ENCODE measurements at regions not wholly inside any gene's neighbourhood (a gene's known extent, or its start where the extent isn't known, plus 50 kb on each side); places are given as distances from the start of the nearest gene placed in this dataset.
"Not testable (repeated sequence)": the region's sequence is repeated elsewhere in the genome, so short reads cannot be mapped to it uniquely, and the experiment has no call there.

DNA sequence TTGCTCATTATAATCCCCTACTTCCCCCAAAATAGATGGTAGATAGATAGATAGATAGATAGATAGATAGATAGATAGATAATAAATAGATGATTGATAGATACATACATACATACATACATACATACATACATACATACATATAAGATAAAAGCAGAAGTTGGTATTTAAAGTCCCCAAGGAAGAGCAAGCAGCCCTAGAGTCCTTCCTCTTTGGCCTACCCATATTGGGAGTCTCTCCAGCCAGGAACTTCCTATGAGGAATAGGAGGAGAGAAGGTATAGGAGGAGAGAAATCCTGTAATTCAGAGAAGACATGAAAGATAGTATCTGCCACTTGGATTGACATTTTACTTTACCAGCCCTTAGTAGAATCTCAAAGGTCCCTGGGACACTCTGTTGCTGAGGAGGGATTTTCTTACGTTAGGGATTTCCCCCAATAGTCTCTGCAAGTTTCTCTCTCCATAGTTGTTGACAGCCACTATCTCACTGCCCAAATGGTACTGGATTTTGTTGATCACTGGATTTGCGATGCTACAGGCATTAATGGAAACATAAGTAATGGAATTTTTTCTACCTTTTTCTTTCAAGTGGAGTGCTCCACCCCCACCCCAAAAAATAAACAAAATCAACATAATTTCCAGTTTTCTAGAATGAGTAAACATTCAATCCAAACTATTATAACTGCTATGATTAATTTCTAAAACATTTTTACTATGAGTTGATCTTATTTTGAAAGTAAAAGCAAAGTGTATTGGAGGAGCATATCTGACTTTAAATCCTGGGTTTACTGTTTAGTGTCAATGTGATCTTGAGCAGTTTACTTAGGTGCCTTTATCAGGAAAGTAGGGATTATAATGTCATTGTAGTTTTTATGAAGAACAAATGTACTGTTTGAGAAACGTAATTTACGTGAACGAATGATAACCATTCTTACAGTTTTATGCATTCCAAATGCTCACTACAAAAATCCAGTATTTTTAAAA is 93.2 kb upstream of the TNFSF4 start:
- DNase-seq: no peak

DNA sequence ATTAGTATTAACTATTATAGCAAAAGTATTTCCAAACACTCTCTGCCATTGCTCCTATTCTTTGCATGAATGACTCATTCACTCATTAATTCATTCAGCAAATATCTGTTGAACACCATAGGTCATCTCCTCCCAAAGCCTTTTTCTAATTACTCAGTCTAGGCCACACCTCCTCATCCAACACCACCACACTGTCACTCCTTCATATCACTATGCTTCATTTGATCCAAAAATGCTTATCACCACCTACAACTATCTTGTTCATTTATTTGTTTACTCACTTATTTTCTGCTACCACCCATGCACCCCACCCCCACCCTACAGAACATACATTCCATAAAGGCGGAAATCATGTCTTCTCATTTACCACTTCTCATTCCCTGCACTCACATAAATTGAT is 94.4 kb upstream of the TNFSF4 start:
- DNase-seq: no peak

DNA sequence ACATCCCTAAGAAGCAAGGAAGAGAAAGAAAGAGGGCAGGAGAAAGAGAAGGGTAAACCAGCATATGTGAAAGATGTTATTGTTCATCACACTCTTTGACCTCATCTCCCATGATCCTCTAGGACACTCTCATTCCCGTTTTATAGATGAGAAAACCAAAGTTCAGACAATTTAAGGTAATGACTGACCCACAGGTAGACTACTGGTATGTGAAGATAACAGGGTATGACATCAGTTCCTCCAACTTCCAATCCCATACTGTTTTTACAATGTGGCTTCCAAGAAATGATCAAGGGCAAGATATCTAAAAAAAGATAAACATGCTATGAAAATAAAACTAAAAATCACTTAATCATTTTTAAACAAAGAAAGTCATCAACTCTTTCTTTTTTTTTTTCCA is 95.2 kb upstream of the TNFSF4 start:
- DNase-seq: no peak

DNA sequence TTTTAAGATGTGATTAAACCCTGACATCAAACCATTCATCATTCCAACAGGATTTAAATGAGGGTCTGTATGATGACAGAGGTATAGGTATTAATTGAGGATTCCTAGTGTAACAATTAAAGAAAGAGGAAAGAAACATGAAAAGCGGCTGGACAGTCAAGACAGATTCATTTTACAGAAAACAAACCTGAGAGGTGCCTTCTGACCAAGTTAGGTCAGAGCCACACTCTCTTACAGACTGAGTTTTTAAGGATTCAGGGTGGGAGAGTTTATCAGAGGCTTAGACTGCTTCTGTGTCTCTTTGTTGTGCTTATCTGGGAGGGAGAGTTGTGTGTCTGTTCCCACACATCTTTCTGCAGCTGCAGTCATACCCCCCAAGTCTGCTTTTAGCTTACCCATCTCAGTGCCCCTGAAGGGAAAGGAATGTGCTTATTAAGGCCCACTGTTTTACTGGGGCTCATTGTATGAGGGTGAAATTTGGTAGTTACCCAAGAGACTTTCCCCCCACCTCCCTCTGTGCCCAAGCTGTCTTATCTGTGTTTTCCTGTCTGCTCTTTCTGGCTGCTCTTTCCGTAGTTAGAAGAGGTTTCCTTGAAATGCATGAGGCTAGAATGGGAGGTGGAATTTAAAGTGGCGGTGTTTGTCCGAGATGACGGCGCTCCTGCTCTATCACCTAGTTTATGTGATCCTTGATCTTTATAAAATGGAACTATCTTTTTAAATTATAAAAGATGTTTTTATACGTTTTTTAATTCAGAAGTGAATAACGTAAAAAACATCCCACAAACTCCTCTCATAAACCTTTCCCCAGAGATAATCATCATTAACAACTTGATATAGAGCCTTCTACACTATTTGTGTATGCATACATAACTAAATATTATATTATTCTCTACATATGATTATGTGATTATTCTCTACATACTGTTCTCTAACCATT is 96.0 kb upstream of the TNFSF4 start:
- no peak for DNase-seq

DNA sequence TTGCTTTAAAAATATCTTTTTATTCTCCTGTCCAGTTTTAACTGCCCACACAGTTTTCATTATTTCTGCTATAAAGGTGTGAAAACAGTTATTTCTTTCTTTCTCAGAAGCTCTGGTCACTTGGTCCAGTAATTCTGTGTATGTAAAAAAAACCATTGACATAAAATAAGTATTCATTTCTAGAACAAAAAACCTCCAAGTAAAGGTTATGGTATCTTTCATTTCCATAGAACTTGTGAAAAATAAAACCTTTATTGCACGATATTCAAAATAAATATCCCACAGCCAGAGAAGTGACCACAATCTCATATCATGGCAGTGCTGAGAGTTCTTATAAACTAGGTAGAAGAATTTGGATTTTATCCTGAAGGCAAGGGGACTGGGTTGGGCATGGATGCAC is 96.9 kb upstream of the TNFSF4 start:
- no peak for DNase-seq

DNA sequence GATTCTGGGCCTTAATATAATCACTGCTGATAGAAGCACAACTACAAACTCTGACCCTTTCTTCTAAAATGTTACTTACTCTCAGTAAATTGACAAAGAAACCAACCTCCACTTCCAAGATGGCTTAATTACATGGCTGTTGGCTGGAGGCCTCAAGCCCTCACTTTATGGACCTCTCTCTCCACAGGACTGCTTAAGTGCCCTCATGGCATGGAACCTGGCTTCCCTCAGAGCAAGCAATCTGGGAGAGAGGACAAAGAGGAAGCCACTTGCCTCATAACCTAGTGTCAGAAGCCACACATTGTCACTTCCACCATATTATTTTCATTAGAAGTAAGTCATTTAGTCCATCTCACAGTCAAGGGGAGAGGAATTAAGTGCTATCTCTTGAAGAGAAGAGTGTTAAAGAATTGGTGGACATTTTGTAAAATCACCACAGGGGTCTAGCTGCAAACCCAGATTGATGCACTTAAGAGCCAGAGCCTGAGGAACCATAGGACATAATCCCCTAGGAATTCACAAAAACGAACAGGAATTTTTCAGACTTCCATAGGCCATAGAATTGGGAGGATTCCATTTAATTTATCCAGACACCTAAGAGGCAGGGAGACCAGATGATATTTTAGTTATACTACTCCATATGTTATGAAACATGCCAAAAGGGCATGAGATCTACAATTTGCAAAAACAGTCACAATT is 97.5 kb upstream of the TNFSF4 start:
- DNase-seq: no peak

DNA sequence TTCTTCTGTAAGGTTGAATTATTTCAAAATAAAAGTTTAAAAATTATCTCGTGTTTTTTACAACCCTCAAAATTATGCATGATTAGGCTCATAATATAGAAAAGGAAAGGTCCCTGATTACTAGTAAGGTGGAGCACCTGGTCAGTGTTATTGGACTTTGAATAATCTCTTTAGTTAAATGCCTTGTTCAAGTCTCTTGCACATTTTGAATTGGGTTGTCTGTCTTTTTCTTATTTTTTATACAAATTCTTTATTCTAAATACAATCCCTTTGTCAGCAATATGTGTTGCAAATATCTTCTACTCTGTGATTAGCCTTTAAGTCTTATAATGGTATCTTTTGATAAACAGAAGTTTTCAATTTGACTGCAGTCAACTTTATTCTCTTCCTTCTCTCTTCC is 100.7 kb upstream of the TNFSF4 start:
- DNase-seq: no peak

DNA sequence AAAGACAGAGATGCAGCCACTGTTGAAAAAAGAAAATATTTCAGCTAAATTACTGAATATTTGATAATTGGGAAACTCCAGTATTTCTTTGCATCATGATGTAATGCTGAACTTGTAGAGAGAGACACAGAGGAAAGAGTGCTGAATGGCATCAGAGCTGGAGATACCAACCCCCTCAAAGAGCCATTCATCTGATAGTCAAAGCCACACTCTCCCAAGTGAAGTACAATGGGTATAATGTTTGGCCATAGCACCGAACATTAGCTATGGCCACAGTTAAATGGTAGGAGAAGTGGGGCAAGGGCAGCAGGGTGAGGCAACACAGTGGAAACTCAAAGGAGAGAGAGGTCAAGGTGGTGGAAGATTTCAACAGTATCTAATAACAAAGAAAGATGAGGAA is 107.5 kb upstream of the TNFSF4 start:
- no peak for DNase-seq

DNA sequence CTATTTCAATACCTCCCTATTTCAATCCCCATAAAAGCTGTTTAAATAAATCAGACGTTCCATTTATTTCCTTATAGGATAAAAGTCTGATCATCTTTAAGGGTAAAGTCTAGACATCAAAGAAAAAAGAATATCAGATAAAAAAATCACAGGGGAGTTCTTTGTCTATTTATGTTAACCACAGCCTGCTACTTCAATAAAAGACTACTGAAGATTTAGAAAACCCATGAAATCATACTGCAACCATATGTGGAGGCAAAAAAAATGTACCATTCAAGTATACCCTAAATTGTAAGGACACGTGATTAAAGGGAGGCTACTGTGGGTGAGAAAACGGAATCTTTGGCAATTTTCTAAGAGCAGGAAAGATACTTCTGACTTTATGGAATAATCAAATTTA is 108.2 kb upstream of the TNFSF4 start:
- no peak for DNase-seq

DNA sequence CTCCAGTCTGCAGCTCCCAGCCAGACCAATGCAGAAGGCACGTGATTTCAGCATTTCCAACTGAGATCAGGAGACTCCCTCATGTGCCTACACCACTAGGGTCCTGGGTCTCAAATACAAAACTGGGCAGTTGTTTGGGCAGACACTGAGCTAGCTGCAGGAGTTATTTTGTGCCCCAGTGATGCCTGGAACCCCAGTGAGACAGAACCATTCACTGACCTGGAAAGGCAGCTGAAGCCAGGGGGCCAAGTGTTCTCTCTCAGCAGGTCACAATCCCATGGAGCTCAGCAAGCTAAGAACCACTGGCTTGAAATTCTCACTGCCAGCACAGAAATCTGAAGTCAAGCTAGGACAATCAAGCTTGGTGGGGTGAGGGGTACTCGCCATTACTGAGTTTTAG is 111.7 kb upstream of the TNFSF4 start:
- DNase-seq: no peak

DNA sequence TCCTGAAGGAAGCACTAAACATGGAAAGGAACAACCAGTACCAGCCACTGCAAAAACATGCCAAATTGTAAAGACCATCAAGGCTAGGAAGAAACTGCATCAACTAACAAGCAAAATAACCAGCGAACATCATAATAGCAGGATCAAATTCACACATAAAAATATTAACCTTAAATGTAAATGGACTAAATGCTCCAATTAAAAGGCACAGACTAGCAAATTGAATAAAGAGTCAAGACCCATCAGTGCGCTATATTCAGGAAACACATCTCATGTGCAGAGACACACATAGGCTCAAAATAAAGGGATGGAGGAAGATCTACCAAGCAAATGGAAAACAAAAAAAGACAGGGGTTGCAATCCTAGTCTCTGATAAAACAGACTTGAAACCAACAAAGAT is 117.2 kb upstream of the TNFSF4 start:
- DNase-seq: not testable (repeated sequence)

DNA sequence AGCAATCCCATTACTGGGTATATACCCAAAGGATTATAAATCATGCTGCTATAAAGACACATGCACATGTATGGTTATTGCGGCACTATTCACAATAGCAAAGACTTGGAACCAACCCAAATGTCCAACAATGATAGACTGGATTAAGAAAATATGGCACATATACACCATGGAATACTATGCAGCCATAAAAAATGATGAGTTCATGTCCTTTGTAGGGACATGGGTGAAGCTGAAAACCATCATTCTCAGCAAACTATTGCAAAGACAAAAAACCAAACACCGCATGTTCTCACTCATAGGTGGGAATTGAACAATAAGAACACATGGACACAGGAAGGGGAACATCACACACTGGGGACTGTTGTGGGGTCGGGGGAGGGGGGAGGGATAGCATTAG is 120.9 kb upstream of the TNFSF4 start:
- DNase-seq: not testable (repeated sequence)

DNA sequence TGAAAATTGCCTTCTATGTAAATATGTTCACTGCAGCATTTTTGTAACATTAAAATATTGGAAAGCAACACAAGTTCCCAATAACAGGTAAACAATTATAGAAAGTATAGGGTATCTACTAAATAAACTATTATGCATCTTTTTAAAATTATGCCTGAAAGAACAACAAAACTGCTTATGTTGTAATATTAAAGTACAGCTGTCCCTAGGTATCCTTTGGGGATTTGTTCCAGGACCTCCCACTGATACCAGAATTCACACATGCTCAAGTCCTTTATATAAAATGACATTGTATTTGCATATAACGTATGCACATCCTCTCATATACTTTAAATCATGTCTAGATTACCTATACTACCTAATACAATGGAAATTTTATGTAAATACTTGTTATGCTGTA is 121.8 kb upstream of the TNFSF4 start:
- DNase-seq: no peak

DNA sequence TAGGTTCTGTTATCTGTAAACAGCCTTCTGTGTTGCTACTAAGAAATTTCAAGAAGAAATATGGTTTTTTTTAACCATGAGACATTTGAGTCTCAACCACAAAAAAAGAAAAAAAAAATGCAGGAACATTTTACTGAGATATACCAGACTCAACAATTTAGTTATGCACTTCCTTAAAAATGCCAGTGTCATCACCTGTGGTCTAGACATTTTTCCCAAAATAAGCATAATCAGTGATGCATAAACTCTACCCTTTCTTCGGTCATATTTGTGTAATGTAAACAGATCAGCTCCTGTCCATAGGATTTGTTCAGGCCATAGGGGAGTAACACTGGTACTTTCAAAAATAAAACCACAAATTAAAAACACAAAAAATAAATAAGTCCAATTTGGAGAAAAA is 122.6 kb upstream of the TNFSF4 start:
- no peak for DNase-seq

DNA sequence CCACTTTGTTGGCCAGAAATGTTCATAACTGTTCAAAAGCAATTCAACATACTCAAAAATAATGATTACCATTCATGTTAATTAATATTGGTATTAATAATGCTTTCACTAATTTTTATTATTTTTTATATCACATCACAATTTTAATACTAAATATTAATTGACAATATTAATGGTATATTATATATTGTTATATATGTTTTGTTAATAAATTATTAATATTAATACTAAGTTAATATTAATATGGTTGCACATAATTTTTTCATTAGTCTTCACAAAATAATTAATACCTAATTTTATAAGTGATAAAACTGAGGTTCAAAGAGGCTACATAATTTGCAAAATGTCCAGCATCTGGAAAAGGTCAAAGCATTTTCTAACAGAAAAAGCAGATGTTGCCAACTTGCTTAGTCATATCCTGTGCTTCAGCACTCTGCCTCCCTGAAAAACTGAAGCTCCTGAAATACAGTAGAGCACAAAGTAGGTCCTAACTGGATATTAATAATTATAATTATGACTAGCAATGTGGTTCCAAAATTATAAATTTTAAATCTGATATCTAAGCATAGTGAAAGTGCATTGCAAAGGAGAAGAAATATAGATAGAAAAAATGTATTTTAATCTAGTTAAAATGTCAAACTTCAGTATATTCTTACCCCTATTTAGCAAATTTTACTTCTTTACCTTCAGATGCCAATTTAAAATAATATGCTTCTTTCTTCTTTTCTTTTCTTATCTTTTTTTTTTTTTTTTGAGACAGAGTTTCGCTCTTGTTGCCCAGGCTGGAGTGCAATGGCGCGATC is 123.2 kb upstream of the TNFSF4 start:
- DNase-seq: no peak

DNA sequence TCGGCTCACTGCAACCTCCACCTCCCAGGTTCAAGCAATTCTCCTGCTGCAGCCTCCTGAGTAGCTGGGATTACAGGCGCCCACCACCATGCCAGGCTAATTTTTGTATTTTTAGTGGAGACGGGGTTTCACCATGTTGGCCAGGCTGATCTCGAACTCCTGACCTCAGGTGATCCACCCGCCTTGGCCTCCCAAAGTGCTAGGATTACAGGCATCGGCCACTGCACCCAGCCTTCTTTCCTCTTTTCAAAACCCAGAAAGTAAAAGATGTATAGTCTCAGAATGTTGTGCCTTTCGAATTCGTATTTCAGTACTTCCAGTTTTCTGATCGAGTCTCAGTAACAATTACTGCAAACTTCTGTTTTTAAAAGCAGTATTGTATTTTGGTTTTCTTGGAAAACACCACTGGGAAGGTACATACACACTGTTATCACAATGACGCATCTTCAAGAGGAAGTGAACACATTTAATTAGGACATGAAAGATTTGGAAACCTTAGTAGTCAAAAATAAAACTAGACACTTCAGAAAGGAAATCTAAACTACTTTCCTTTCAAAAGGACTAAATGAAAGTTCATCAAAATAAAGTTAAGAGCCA is 123.9 kb upstream of the TNFSF4 start:
- peak; percentile 6 for DNase-seq

DNA sequence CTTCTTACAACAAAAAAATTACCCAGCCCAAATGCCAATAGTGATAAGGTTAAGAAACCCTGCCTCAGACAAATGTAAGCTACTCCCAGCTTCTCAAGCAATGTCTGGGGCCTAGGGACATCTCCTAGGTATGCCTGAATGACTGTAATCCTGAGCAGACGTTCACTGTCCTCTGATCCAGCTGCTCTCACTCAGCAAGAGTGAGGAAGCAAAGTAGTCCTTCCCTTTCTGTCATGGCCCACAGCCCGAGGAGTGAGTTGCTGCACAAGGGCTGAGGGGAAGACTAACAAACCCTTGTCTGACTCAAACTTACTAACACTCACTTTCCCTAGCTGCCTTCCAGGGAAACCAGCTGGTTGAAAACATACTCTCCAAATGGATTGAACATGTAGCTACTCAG is 124.9 kb upstream of the TNFSF4 start:
- DNase-seq: no peak

DNA sequence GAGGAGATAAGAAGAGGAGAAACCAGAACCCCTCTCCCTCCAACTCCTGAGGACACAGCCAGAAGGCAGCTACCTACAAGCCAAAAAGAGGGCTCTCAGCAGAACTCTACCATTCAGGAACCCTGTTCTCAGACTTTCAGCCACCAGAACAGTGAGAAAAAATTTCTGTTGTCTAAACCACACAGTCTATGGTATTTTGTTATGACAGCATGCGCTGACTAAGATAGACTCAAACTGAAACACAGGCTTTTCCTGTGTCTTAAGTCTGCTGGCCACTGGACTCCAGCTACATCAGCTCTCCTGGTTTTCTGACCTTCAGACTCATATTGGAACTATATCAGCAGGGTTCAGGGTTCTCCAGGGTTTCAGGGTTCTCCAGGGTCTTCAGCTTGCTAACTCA is 126.5 kb upstream of the TNFSF4 start:
- no peak for DNase-seq

DNA sequence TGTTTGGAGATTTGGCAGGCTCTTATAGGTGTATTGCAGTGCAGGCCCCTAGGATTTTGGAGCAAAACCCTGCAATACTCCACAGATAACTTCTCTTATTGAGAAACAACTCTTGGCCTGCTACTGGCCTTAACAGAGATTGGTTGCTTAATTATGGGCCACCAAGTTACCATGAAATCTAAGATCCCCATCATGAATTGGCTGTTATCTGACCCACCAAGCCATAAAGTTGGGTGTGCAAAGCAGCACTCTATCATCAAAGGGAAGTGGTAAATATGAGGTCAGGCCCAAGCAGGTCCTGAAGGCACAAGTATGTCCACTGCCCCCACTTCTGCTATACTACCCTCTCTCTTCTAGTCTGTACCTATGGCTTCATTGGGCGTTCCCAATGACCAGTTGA is 130.0 kb upstream of the TNFSF4 start:
- DNase-seq: no peak

DNA sequence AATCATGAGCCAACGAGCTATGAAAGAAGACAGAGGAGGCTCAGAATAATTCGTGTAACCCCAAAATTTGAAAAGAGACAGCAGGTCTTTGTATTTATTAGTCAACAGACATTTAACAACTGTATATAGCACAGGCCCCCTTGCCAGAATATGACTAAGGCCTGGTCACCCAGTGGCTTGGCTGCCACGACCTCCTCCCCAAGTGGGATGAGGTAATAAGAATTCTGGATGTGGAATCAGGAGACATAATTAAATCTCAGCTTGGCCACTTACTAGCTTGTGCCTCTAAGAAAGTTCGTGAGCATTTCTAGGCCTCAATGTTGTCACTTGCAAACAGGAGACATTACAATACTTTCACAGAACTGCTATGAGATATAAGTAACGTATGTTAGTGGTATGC is 134.2 kb upstream of the TNFSF4 start:
- DNase-seq: no peak

DNA sequence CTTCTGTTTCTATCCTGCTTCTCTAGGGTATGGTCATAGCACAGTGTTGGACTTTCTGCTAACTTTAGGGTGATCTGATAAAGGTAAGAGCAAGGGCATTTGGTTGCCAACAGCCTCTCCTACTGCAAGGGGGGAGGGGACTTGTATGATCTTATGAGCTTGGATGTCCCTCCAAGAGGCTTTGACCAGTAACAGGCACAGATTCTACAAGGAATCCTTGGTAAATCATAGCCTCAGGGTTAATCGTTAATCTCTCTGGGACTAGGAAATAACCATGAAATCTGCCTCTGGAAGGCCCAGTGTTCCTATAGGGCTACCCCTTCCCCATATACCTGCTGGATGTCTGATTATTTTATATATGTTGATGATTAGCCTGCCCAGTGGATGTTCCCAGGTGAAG is 134.8 kb upstream of the TNFSF4 start:
- DNase-seq: no peak

DNA sequence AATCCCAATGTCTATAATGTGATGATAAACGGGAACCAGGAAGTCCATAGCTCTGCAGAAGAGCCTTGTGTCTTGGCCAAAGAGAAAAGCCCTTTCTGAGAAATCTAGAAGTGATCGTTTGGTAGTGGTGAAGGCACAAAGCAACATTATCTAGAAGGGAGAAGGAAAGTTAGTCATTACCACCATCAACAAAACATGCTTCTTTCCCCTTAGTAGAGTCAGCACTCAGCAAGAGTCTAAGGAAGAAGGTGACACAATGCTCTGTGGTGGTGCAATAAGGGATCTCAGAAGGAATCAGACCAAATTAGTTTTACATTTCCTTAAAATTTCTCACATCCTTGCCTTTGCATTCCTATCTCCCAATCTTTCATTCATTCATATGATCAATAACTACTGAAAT is 134.4 kb upstream of the PRDX6 start:
- no peak for DNase-seq
